HS-27A (cell line): ENCODE measurements at regions not wholly inside any gene's neighbourhood (a gene's known extent, or its start where the extent isn't known, plus 50 kb on each side); places are given as distances from the start of the nearest gene placed in this dataset.

Experiments
- DNase-seq: peaks from one replicate; pipeline ENCODE4 v3.0.0-alpha.2; 2012; ENCODE audit warnings: low read depth, missing footprints

DNA sequence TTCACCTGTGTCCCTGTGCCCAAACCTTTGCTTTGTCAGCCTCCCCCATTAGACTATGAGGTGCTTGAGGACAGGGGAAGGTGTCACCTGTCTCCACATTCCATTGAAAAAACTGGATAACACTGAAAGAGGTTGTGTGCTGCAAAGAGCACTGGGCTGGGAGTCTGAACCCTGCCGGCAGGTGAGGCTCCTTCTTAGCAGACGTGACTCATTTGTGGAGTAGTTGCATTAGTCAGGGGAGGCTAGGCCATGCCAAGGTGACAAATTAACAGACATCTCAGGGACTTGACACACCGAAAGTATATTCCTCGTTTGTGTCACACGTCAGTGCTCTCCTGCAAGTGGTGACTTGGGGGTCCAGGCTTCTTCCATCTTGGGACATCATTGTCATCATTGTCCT lies 95.9 kb upstream of the STX18 start:
- no peak for DNase-seq

- DNase-seq: no peak
Observed at GRCh38 chr4:4633431-4633830, 91.6 kb upstream of the STX18 start.

DNA sequence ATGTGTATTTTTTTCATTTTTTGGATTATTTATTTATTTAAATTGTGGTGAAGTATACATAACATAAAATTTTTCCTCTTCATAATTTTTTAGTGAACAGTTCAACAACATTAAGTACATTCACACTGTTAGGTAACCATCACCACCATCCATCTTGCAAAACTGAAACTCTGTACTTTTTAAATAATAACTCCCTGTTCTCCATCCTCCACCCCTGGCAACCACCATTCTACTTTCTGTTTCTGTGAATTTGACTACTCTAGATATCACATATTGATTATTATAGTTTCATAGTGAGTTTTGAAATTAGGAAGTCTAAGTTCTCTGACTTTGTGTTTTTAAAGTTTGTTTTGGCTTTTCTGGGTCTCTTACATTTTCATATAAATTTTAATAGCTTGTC lies 89.3 kb upstream of the STX18 start:
- no peak for DNase-seq

DNA sequence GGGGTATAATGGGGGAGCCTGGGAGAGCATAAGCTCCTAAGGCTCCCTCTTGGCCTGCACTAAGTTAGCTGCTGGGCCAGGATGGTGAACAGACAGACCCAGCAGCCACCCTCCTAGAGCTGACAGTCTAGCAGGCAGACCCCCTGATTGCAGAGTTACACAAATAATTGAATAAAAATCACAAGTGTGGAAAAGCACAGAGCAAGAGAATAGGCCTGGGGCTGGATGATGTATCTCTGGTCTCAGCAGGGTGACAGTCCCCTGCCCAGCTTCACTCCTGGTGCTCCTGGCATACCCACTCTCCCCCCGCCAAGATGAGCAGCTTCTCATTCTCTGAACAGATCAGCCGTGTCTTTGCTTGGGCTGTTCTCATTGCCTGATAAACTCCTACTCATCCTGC lies 86.1 kb upstream of the STX18 start:
- no peak for DNase-seq

- no peak for DNase-seq
Observed at GRCh38 chr4:4627111-4627510, 85.3 kb upstream of the STX18 start.

DNA sequence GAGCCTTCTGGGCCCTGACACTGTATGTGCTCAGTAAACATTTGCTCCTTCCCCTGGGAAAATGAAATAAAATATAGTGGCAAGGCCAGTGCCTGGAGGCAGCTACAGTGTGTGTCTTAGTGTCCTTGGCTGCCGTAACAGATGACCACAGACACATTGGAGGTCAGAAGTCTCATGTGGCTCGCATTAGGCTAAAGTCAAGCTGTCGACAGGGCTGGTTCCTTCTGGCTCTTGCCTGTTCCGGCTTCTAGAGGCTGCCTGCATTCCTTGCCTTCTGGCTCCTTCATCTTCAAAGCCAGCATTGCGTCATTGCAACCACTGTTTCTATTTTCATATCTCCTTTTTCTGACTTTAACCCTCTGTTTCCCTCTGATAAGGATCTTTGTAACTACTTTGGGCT lies 83.6 kb upstream of the STX18 start:
- no peak for DNase-seq

DNA sequence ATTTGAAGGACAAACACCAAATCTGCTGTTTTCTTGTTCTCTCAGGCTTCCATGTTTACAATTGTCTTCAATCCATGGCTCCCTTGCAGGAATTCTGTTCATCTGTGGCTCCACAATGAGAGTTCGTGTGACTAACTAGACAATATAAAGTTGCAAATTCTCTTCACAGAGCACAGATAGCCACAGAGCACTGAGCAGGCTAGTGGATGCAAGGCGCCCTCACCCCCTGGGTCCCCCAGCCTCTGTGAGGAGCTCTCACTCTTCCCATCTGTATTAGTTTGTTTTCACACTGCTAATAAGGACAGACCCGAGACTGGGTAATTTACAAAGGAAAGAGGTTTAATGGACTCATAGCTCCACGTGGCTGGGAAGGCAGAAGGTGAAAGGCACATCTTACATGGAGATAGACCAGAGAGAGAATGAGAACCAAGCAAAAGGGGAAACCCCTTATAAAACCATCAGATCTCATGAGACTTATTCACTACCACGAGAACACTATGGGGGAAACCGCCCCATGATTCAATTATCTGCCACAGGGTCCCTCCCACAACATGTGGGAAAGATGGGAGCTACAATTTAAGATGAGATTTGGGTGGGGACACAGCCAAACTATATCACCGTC lies 82.5 kb upstream of the STX18 start:
- DNase-seq: no peak

- no peak for DNase-seq
Observed at GRCh38 chr4:4619821-4620220, 78.0 kb upstream of the STX18 start.

DNA sequence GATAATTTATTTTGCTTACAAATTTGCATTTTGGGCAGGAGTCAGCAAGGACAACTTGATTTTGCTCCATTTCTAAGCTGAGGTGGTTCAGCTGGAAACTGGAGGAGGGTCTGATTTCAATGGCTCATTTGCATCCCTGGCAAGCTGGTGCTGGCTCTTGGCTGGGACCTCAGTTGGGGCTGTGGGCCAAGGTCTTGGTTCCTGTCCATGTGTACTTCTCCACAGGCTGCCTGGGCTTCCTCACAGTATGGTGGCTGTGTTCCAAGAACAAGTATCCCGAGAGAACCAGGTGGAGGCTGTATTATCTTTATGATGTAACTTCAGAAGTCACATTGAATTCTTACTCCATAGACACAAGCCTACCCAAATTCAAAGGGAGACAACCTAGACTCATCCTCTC lies 77.0 kb upstream of the STX18 start:
- no peak for DNase-seq

DNA sequence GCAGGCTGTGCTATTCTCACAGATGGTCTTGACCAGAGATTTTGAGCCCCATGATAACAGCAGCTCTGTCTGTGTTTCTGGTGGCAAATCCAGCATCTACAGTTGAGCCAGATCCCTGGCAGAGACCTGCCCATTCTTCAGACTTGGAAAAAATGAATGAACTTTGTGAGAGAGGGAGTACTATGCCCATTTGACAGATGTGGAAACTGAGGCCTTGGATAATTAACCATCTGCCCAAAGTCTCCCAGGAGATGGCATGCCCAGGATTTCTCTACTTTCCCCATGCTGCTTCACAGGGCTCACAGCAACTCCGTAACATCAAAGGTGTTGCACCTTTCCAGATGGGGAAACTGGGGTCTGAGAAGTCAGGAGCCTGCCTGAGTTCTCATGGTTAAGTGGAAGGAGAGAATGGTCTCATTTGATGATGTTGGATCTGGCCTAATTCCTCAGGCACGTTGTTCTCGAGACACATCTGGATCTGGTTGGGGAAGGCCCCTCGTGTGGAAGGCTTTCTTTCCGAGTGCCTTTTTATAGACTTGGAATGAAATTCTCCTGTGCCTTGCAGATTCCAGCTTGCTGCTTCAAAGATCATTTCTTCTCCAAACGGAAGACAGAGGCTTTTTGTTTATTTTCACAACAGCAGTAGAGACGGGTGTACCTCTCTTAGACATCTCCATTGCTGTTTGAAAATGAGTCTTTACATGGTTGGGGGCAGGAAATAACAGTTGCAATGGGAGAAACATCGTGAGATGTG lies 73.3 kb upstream of the STX18 start:
- no peak for DNase-seq

- no peak for DNase-seq
Observed at GRCh38 chr4:4613641-4614286, 71.9 kb upstream of the STX18 start.

- no peak for DNase-seq
Observed at GRCh38 chr4:4613126-4613465, 71.2 kb upstream of the STX18 start.

DNA sequence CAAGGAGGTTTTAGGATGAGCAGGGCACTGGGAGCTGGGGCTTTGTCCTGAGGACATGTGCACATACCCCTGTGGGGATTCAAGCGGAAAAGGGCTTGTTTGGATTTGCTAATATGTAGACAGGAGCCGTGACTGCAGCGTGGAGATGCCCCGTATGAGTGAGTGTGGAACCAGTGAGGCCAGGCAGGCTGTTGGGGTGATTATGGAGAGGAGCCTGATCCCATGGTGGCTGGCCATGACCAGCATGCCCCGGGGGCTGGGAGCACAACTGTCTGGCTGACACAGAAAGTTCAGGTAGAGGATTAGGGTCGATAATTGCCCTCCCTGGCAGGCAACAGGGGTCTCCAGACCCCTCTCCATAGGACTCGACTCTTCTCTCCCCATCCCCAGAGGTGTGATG lies 68.8 kb upstream of the STX18 start:
- DNase-seq: no peak

DNA sequence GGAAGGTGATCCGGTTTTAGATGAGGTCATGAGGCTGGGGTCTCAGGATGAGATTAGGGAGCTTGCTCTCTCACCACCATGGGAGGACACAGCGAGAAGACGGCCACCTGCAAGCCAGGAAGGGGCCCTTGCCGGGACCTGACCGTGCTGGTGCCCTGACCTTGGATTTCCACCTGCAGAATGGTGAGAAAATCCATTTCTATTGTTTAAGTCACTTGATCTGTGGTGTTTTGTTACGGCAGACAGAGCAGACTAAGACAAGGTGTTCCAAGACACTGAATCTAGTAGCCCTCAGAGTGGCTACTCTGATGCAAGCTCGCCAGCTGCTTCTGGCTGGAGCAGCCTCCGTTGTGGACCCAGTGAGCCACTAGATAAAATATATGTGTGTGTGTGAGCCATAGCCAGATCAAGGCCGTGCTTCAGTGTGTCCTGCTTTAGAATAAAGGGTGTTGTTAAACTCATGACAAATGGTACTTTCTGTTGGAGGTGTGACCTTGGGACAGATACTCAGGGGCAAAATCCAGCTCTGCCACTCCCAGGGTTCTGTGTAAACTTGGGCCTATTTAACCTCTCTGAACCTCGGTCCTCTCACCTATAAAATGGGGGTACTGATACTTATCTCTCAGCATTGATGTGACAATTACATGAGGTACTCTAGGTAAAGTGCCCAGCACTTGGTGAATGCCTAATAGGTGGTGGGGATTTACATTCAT lies 67.9 kb upstream of the STX18 start:
- DNase-seq: no peak

- no peak for DNase-seq
Observed at GRCh38 chr4:4608214-4608537, 66.3 kb upstream of the STX18 start.

- DNase-seq: no peak
Observed at GRCh38 chr4:4607336-4608213, 65.7 kb upstream of the STX18 start.

DNA sequence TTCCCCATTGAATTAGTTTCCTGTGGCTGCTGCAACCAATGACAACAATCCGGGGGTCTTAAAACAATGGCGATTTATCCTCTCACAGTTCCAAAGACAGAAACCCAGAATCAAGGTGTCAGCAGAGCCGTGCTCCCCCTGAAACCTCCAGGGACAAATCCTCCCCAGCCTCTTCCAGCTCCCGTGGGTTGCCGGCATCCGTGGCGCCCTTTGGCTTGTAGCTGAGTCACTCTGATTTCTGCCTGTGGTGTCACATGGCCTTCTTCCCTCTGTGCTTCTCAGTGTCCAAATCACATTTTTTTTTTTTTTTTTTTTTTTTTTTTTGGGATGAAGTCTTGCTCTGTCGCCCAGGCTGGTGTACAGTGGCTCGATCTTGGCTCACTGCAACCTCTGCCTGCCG lies 64.5 kb upstream of the STX18 start:
- no peak for DNase-seq

GRCh38 chr4:4605849-4606248 lies 64.0 kb upstream of the STX18 start:
- no peak for DNase-seq

- no peak for DNase-seq
Observed at GRCh38 chr4:4603592-4603991, 61.7 kb upstream of the STX18 start.

GRCh38 chr4:4603067-4603466 lies 61.2 kb upstream of the STX18 start:
- DNase-seq: no peak

DNA sequence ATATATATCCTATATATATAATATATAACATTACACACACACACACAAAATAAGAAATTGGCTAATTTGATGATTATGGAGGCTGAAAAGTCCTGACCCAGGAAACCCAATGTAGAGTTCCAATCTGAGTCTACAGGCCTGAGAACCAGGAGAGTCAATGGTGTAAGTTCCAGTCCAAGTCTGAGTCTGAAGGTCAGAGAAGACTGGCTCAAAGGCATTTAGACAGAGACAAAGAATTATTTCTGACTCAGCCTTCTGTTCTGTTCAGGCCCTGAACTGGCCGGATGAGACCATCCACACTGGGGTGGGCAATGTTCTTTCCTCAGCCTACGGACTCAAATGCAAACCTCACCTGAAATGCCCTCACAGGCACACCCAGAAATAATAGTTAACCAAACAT lies 60.6 kb upstream of the STX18 start:
- no peak for DNase-seq

DNA sequence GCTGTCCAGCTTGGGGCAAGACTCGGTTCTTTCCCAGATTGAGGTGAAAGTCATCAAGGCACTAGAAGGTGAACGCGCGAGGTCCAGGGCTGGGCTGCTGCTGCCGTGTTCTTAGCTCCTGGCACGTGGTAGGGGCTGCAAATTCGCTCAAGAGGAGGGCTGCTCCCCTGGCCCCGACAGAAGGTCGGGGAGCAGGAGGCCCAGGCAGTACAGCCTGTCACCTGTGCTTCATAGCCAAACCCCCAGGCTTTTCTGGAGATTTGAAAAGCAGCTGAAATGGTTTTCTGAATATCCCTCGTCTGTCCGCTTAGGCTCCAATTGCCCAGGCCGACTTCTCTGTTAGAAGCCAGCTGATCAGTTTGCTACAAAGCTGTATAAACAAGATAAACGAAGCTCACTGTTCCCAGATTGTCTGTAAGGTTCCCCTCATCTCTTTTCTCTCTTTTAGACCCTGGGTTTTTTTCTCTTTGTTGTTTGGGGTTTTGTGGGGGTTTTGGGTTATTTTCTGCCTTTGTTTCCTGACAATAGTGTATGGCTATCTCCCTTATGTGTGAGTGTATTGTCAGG lies 60.0 kb upstream of the STX18 start:
- no peak for DNase-seq
